LNCaP clone FGC (cell line): ENCODE measurements at regions not wholly inside any gene's neighbourhood (a gene's known extent, or its start where the extent isn't known, plus 50 kb on each side); places are given as distances from the start of the nearest gene placed in this dataset.

Experiments used
- DNase-seq: peaks from one replicate; pipeline ENCODE4 v3.0.0-alpha.2; 2011; ENCODE audit warnings: low read depth
- H3K4me3 ChIP-seq: 2 replicates; pipeline ENCODE4 v1.5.1; 2011; ENCODE audit warnings: mild to moderate bottlenecking, low read depth, low read length, control low read depth
- CTCF ChIP-seq: IDR thresholded peaks from 2 replicates; pipeline ENCODE4 v1.5.1; 2012; ENCODE audit warnings: mild to moderate bottlenecking; ENCODE audit not compliant: control insufficient read depth, insufficient read depth; ENCODE audit errors: extremely low read depth

GRCh38 chr15:66899555-66900350, 165.6 kb upstream of the SMAD3 start:
- DNase-seq: no peak
- no peak for TF ChIP-seq CTCF
- no peak overlapping the region for H3K4me3 ChIP-seq

GRCh38 chr15:66900586-66901310, 164.7 kb upstream of the SMAD3 start:
- no peak for TF ChIP-seq CTCF
- no peak overlapping the region for H3K4me3 ChIP-seq
- DNase-seq: no peak

GRCh38 chr15:66901336-66902100, 163.9 kb upstream of the SMAD3 start:
- no peak for TF ChIP-seq CTCF

DNA sequence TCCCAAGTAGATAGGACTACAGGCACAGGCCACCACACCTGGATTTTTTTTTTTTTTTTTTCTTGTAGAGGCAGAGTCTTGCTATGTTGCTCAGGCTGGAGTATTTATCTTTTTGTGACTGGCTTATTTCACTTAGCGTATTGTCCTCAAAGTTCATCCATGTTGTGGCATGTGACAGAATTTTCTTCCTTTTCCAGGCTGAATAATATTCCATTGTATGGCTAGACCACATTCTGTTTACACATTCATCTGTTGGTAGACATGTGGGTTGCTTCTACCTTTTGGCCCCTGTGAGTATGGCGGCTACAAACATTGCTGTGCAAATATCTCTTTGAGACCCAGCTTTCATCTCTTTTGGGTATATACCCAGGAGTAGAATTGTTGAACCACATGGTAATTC, 160.2 kb upstream of the SMAD3 start:
- DNase-seq: no peak
- H3K4me3 ChIP-seq: no peak overlapping the region
- TF ChIP-seq CTCF: no peak

More at GRCh38 chr15:66901336-66902100, 163.9 kb upstream of the SMAD3 start:
- no peak for DNase-seq
- H3K4me3 ChIP-seq: no peak overlapping the region

DNA sequence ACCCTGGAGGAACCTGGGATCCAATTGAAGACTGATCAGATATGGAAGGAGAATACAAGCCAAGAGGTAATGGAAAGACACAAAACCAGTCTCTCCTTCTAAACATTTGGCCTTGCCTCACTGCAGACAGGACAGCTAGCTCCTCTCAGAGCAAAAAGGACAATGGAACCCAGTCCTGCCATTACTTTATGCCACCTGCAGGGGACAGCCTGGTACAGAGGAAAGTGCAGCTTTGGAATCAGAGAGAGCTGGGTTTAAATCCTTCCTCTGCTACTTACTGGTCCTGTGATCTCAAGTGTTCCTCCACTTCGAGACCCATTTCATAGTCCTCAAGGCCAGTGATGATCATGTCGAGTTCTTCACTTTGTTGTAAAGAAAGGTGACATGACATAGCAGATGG, 159.4 kb upstream of the SMAD3 start:
- no peak overlapping the region for H3K4me3 ChIP-seq
- TF ChIP-seq CTCF: no peak
- no peak for DNase-seq

DNA sequence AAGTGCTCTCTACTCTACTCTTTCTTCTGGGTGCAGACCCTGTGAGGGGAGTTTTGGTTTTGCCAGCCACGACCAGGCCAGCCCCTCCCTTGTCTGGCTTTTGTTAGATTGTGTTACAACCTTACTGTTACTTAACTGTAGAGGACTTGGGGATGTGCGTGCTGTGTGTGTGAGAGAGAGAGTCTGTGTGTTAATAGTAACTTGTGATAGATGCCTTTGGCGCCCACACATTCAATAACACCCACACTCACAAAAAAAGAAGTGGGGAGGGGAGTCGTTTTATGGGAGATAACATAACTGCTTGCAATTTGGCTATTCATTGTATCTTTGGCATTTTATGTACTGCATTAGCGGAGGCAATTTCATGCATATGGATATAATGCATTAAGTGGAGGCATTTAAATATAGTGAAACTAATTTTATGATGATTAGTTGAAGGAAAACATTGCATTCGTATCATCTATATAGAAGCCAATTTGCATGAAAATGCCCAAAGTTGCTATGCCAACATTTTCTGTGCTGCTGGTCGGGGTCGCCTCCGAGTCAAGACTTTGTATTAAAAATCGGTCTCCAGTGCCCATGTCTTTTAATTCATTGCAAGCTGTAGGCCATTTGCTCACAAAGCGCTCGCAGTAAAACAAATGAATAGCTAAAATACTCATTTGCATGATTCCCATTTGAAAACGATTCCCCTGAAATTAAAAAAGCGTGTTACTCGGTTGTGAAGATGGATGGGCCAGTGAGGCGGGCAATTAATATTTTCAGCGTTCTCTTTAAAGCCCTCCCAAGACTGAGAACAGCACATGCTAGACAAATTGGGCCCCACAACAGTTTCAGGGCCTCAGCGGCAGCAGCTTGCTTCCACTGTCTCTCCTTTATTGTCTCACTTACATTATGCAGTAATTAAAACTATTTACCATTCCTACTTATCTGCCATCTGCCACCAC, 158.5 kb upstream of the SMAD3 start:
- no peak overlapping the region for H3K4me3 ChIP-seq
- DNase-seq: no peak
- no peak for TF ChIP-seq CTCF
